T-cell (primary cell): ENCODE measurements at regions not wholly inside any gene's neighbourhood (a gene's known extent, or its start where the extent isn't known, plus 50 kb on each side); places are given as distances from the start of the nearest gene placed in this dataset.

Source experiments
- ATAC-seq, 4 experiments: fragments of 200-7000 bp in 3 of 4; fragments of 150-1000 bp in 1 of 4; cut with Tn5 transposase; replicated peaks in 1 of 4; 1 replicate in 3 of 4; 2 replicates in 1 of 4; pipeline ENCODE4 v1.10.0; 2021; ENCODE audit warnings: moderate library complexity in 3 of 4, mild to moderate bottlenecking in 2 of 4, moderate number of reproducible peaks in 1 of 4
- CTCF ChIA-PET, 2 donors: fragments of 300-600 bp; sonication (Branson Sonifier 250); formaldehyde crosslinking; loops; one replicate each; lab custom pipeline; 2022; ENCODE audit warnings: antibody characterized with exemption in 2 of 2; lab: Charles Lee
- POLR2A ChIA-PET, 2 donors: fragments of 300-600 bp; sonication (Branson Sonifier 250); formaldehyde crosslinking; loops; one replicate each; lab custom pipeline; 2022; ENCODE audit warnings: antibody characterized with exemption in 2 of 2; lab: Charles Lee
- DNase-seq, 35 experiments: peaks; one replicate each; pipeline versions ENCODE4 v3.0.0 to v3.0.0-alpha.2; 2013 to 2023
- H3K27ac ChIP-seq: one replicate; pipeline ENCODE4 v1.5.1; 2013; ENCODE audit warnings: low read length
- H3K27me3 ChIP-seq, 2 experiments: replicated peaks in 1 of 2; 1 replicate in 1 of 2; 2 replicates in 1 of 2; pipeline versions ENCODE4 v1.6.1 to v1.7.0; 2013; ENCODE audit warnings: low read length in 1 of 2, mixed read lengths in 1 of 2; ENCODE audit not compliant: control insufficient read depth in 2 of 2, insufficient read depth in 2 of 2; ENCODE audit errors: extremely low read depth in 1 of 2
- H3K36me3 ChIP-seq, 2 donors: 1 replicate in 1 of 2; 2 replicates in 1 of 2; pipeline versions ENCODE4 v1.6.1 to v1.7.0; 2013; ENCODE audit warnings: low read length in 1 of 2; ENCODE audit not compliant: control insufficient read depth in 2 of 2, insufficient read depth in 1 of 2; ENCODE audit errors: extremely low read depth in 1 of 2
- H3K4me1 ChIP-seq, 2 experiments: 1 replicate in 1 of 2; 2 replicates in 1 of 2; pipeline versions ENCODE4 v1.6.1 to v1.7.0; 2013; ENCODE audit warnings: low read length in 2 of 2, mixed read lengths in 1 of 2; ENCODE audit not compliant: insufficient read depth in 2 of 2, control insufficient read depth in 1 of 2; ENCODE audit errors: extremely low read depth in 1 of 2
- H3K4me3 ChIP-seq, 2 donors: 1 replicate in 1 of 2; 2 replicates in 1 of 2; pipeline versions ENCODE4 v1.5.1 to v1.7.0; 2013; ENCODE audit warnings: mild to moderate bottlenecking in 2 of 2, low read length in 1 of 2, moderate library complexity in 1 of 2; ENCODE audit not compliant: control insufficient read depth in 1 of 2; ENCODE audit errors: extremely low read depth in 1 of 2
- H3K9me3 ChIP-seq: 2 replicates; pipeline ENCODE4 v1.7.0; 2013
- H3K27ac Mint-ChIP-seq, 2 donors: one replicate each; pipeline ENCODE4 v1.8.0; 2020 to 2021; ENCODE audit warnings: mild to moderate bottlenecking in 2 of 2, mixed read lengths in 2 of 2
- H3K27me3 Mint-ChIP-seq, 2 donors: one replicate each; pipeline ENCODE4 v1.8.0; 2021 to 2022; ENCODE audit warnings: mixed read lengths in 2 of 2
- H3K36me3 Mint-ChIP-seq: one replicate; pipeline ENCODE4 v1.8.0; 2021; ENCODE audit warnings: mixed read lengths
- H3K4me1 Mint-ChIP-seq, 3 donors: one replicate each; pipeline ENCODE4 v1.8.0; 2020 to 2022; ENCODE audit warnings: mixed read lengths in 3 of 3, mild to moderate bottlenecking in 1 of 3
- H3K4me3 Mint-ChIP-seq, 3 donors: one replicate each; pipeline ENCODE4 v1.8.0; 2020 to 2022; ENCODE audit warnings: mild to moderate bottlenecking in 3 of 3, mixed read lengths in 3 of 3, moderate library complexity in 3 of 3
- H3K9me3 Mint-ChIP-seq, 3 donors: one replicate each; pipeline ENCODE4 v1.8.0; 2020 to 2022; ENCODE audit warnings: mixed read lengths in 3 of 3
- WGBS: methylation state at CpG from one replicate; pipeline ENCODE4 v1.1.5; 2013; ENCODE audit warnings: missing lambda C conversion rate; ENCODE audit not compliant: insufficient coverage; 5-methylcytosine and 5-hydroxymethylcytosine counted together

DNA sequence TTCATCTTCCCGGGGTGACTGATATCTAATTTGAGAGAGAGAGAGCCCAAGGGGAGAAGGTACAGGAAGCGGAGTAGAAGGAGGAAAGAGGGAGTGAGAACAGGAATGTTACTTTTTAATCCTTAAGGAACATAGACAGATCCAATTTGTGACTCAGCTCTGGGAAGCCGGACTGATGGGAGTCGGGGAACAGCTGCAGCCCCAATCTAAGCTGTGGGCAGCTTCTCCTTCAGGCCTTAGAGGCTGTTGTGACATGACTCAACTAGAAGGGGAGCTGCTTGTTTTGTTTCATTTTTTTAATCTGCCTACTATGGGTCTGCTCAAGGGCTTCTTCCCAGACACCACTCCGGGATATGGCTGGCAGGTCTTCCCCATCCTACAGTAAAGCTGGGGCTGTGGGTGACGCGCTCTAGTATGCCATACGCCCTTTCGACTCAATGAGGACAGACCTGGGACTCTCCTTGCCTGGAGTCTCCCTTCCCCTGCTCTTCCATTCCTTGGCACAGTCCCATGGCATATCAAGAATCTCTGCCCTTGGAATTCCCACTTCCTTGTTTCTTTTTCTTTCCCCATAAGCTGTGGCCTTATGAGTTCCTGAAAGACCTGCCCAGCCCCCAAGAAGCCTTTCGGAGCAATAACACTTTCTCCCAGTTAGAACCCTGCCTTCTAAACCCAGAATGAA, 103.3 kb upstream of the AKIP1 start:
- no peaks in the 10 kb centered on the region for H3K36me3 ChIP-seq
- H3K36me3 Mint-ChIP-seq = no peaks in the 10 kb centered on the region
- H3K4me3 ChIP-seq = no peak overlapping the region
- DNase-seq (no peak), ATAC-seq (no peak)
- no peaks in the 10 kb centered on the region for H3K9me3 Mint-ChIP-seq
- 92% methylated on average over 6 of the region's 10 CpGs for WGBS
- peaks cover 0 to 16% of the 10 kb centered on the region in 2 experiments for H3K27me3 ChIP-seq
- H3K9me3 ChIP-seq = no peaks in the 10 kb centered on the region
- H3K4me1 ChIP-seq = peaks cover 0 to 4% of the 10 kb centered on the region in 2 experiments
- H3K27ac ChIP-seq = no peak overlapping the region
- no peak overlapping the region for H3K27ac Mint-ChIP-seq
- H3K4me1 Mint-ChIP-seq = peaks cover 7 to 12% (median 8%) of the 10 kb centered on the region in 3 donors
- no peak overlapping the region for H3K4me3 Mint-ChIP-seq
- CTCF ChIA-PET = no interaction called here
- POLR2A ChIA-PET = no interaction called here
- H3K27me3 Mint-ChIP-seq = peaks cover 5 to 23% of the 10 kb centered on the region in 2 donors

DNA sequence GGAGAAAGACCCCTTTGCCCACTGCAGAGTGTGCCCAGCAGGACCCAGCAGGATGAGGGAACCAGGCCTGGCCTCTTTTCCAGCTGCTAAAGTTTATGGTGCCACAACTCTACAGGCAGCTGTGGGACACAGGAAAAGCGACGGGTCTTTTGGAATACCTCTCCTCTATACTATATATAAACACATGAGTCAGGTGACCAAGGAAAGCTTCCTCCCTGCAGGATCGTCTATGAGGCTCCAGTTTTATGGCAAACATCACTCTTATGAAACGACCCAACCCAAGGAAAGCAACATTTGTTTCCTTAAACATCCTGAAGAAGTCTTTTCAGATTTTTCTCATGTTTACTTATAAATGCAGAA, 102.8 kb upstream of the AKIP1 start:
- H3K4me1 ChIP-seq = peaks cover 0 to 4% of the 10 kb centered on the region in 2 experiments
- POLR2A ChIA-PET = interaction anchor here in 1 of 2 donors (0.5 kb wide), 1 partner anchor 67 kb away, joined by 6 read pairs; no protein-coding TSS in a partner anchor
- Mint-ChIP-seq H3K36me3 (no peaks in the 10 kb centered on the region), H3K9me3 (no peaks in the 10 kb centered on the region), H3K4me1 (peaks cover 7 to 12% (median 8%) of the 10 kb centered on the region in 3 donors), H3K27me3 (peaks cover 5 to 23% of the 10 kb centered on the region in 2 donors), H3K4me3 (no peak overlapping the region), H3K27ac (no peak overlapping the region)
- CTCF ChIA-PET = no interaction called here
- H3K27me3 ChIP-seq = peaks cover 0 to 16% of the 10 kb centered on the region in 2 experiments
- no peaks in the 10 kb centered on the region for H3K36me3 ChIP-seq
- no peaks in the 10 kb centered on the region for H3K9me3 ChIP-seq
- no peak for DNase-seq
- 89% methylated on average over 2 of the region's 4 CpGs for WGBS
- no peak for ATAC-seq
- H3K27ac ChIP-seq = no peak overlapping the region
- H3K4me3 ChIP-seq = no peak overlapping the region

DNA sequence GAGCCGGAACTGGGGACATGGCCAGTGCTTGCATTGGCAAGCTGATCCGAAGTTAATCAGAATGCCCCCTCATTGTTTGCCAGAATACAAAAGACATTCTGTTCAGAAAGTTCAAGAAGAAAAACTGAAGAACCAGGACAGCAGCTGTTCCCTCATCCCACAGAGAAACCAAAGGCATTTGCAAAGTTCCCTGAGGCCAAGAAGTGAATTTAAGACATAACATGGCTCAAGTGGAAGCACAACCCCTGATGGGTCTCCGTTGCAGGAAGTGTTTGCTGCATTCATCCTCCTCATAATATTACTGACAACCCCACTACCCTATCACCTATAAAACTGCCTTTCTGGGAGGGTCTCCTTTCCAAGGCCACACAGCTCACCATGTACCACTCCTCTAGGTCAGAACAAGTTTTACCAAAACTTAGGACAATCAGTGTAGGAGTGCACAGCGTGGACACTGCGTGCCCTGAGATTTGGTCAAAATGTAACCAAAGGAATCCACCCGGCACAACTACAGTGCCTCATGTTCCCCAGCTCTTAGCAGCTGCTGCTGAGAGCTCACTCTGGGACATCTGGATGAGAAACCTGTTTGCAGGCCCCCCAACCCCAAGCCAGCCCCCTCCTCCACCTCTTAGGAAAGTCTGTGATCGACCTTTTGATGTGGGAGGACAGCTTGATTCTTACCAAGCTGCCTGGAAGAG, 101.6 kb upstream of the AKIP1 start:
- Histone ChIP-seq H3K9me3 (no peaks in the 10 kb centered on the region), H3K4me1 (peaks cover 7% of the 10 kb centered on the region in 2 experiments), H3K27me3 (peaks cover 0 to 16% of the 10 kb centered on the region in 2 experiments), H3K4me3 (no peak overlapping the region), H3K36me3 (no peaks in the 10 kb centered on the region), H3K27ac (no peak overlapping the region)
- ATAC-seq (no peak), DNase-seq (no peak)
- POLR2A ChIA-PET = no interaction called here
- CTCF ChIA-PET = interaction anchor here (0.6 to 1.0 kb wide), 4 partner anchors 53 to 166 kb away, joined by 3 to 5 read pairs (median 4); no protein-coding TSS in a partner anchor
- H3K4me1 Mint-ChIP-seq = peaks cover 7 to 12% (median 8%) of the 10 kb centered on the region in 3 donors
- H3K9me3 Mint-ChIP-seq = no peaks in the 10 kb centered on the region
- H3K27me3 Mint-ChIP-seq = peaks cover 5 to 23% of the 10 kb centered on the region in 2 donors
- H3K27ac Mint-ChIP-seq = no peak overlapping the region
- no peak overlapping the region for H3K4me3 Mint-ChIP-seq
- no peaks in the 10 kb centered on the region for H3K36me3 Mint-ChIP-seq
- 67% methylated on average over 7 of the region's 7 CpGs for WGBS

DNA sequence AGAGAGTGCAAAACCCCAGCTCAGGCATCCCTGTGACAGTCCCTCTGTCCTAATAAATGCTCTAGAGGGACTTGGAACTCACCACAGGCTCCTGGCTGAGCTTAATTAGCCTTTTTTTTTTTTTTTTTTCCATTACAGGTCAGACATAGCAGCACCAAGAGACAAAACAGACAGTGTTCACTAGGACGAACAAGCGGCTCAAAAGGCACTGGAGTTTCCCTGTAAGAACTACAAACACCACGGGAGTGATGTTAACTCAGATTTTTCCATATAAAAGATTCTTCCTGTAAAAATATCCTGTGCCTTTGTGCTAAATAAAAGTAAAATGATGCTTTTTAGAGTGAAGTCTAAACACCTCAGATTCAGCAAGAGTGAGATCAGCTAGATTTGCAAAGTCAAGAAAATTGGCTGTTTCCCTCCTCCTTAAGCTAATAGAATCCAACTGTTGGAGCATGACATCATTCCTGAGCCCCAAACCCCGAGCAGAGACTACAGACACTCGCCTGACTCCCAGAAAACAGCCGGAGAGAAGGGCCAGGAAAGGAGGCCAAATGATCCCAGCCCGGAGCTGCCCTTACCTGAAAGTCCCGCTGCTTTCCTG, 101.0 kb upstream of the AKIP1 start:
- ATAC-seq (no peak), DNase-seq (no peak)
- ChIA-PET POLR2A (no interaction called here), CTCF (interaction anchor here (0.6 to 1.0 kb wide), 4 partner anchors 52 to 167 kb away, joined by 3 to 5 read pairs (median 4); no protein-coding TSS in a partner anchor)
- Mint-ChIP-seq H3K36me3 (no peaks in the 10 kb centered on the region), H3K4me3 (peak overlapping the region in 2 of 3 donors; percentile 44 to 70), H3K27ac (no peak overlapping the region), H3K4me1 (peaks cover 7 to 12% (median 8%) of the 10 kb centered on the region in 3 donors), H3K9me3 (no peaks in the 10 kb centered on the region), H3K27me3 (peaks cover 5 to 23% of the 10 kb centered on the region in 2 donors)
- no peaks in the 10 kb centered on the region for H3K36me3 ChIP-seq
- H3K4me1 ChIP-seq = peaks cover 7 to 9% of the 10 kb centered on the region in 2 experiments
- peak overlapping the region in 1 of 2 donors; percentile 25 for H3K4me3 ChIP-seq
- no peaks in the 10 kb centered on the region for H3K9me3 ChIP-seq
- H3K27ac ChIP-seq = no peak overlapping the region
- peaks cover 0 to 16% of the 10 kb centered on the region in 2 experiments for H3K27me3 ChIP-seq
- WGBS = 25% methylated on average over 5 of the region's 8 CpGs

DNA sequence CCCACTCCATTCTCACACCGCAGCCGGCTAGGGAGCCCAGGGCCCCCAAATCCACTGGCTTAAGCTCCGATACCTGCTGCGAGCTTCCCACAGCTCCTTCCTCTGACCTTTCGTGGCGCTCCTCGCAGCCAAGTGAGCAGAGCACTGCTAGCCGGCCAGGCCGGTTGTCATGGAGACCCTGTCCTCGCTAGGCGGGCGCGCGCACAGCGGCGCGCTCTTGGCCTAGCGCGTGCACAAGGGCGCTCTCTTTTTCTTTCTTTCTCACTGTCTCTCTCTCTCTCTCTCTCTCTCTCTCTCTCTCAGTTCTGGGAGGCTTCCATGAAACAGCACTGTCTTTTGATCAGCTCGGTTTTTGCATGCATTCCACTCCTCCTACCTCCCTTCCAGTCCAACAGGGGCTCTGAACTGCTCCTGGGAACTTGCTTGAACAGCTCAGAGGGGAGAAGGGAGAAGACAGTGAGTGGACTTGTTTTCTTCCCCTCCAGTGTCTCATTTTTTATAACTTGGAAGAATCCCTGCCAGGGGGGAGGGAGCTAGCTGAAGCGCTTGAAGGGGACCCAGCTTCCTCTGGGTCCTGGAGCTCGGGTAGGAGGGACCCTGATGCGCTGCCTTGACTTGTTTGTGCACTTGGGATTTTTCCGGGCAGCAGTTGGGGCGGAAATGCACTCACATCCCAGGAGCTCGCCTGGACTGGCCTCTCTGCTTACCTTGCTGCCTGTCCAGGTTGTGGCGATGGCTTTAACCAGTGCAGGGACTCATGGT, 100.3 kb upstream of the AKIP1 start:
- peak overlapping the region in 2 of 3 donors; percentile 44 to 70 for H3K4me3 Mint-ChIP-seq
- Histone ChIP-seq H3K4me1 (peaks cover 7 to 9% of the 10 kb centered on the region in 2 experiments), H3K27ac (no peak overlapping the region), H3K36me3 (no peaks in the 10 kb centered on the region), H3K27me3 (peaks cover 0 to 16% of the 10 kb centered on the region in 2 experiments), H3K9me3 (no peaks in the 10 kb centered on the region), H3K4me3 (peak overlapping the region in 1 of 2 donors; percentile 25)
- no peak overlapping the region for H3K27ac Mint-ChIP-seq
- H3K9me3 Mint-ChIP-seq = no peaks in the 10 kb centered on the region
- peaks cover 7 to 12% (median 8%) of the 10 kb centered on the region in 3 donors for H3K4me1 Mint-ChIP-seq
- WGBS = 21% methylated on average over 27 of the region's 28 CpGs
- H3K36me3 Mint-ChIP-seq = no peaks in the 10 kb centered on the region
- no peak for DNase-seq
- ATAC-seq = no peak
- H3K27me3 Mint-ChIP-seq = peaks cover 5 to 23% of the 10 kb centered on the region in 2 donors
- CTCF ChIA-PET = no interaction called here
- POLR2A ChIA-PET = no interaction called here

DNA sequence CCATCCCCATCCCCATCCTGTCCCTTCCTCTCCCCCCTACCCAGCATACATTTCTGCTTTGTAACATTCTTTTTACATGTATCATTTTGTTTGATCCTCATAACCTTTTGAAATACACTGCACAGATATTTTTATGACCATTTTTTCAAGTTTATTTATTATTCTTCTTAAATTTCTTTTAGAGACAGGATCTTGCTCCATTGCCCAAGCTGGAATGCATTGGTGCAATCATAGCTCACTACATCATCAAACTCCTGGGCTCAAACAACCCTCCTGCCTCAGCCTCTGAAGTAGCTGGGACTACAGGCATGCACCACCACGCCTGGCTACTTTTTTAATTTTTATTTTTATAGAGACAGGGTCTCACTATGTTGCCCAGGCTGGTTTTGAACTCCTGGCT, 99.4 kb upstream of the AKIP1 start:
- no peak overlapping the region for H3K27ac Mint-ChIP-seq
- H3K4me3 ChIP-seq = no peak overlapping the region
- no CpG with 5 or more reads among the region's 1 CpG for WGBS

More for the DNA sequence above, 99.4 kb upstream of the AKIP1 start:
- Mint-ChIP-seq H3K36me3 (no peaks in the 10 kb centered on the region), H3K4me3 (no peak overlapping the region), H3K9me3 (no peaks in the 10 kb centered on the region), H3K4me1 (peaks cover 7 to 12% (median 8%) of the 10 kb centered on the region in 3 donors), H3K27me3 (peaks cover 5 to 23% of the 10 kb centered on the region in 2 donors)
- CTCF ChIA-PET = no interaction called here
- no peak for ATAC-seq
- H3K27ac ChIP-seq = no peak overlapping the region
- DNase-seq = no peak
- POLR2A ChIA-PET = interaction anchor here in 1 of 2 donors (0.6 kb wide), 1 partner anchor 404 kb away, joined by 3 read pairs; no protein-coding TSS in a partner anchor
- peaks cover 7 to 9% of the 10 kb centered on the region in 2 experiments for H3K4me1 ChIP-seq
- H3K9me3 ChIP-seq = no peaks in the 10 kb centered on the region
- H3K36me3 ChIP-seq = no peaks in the 10 kb centered on the region
- peaks cover 0 to 16% of the 10 kb centered on the region in 2 experiments for H3K27me3 ChIP-seq
